ENCODE measurements at regions not wholly inside any gene's neighbourhood (a gene's known extent, or its start where the extent isn't known, plus 50 kb on each side); places are given as distances from the start of the nearest gene placed in this dataset.

- no peaks in the 10 kb centered on the region; the same call in 1 of the 2 replicates for H3K27me3 Mint-ChIP-seq (ENCODE audit: insufficient read depth)
- no peak for DNase-seq
- no peak overlapping the region for H3K4me3 Mint-ChIP-seq
- no peaks in the 10 kb centered on the region for H3K9me3 Mint-ChIP-seq
- no peak overlapping the region for H3K27ac Mint-ChIP-seq
- peaks cover 24% of the 10 kb centered on the region for H3K4me1 Mint-ChIP-seq (ENCODE audit: low read depth)
- TF ChIP-seq, protein P1, sequence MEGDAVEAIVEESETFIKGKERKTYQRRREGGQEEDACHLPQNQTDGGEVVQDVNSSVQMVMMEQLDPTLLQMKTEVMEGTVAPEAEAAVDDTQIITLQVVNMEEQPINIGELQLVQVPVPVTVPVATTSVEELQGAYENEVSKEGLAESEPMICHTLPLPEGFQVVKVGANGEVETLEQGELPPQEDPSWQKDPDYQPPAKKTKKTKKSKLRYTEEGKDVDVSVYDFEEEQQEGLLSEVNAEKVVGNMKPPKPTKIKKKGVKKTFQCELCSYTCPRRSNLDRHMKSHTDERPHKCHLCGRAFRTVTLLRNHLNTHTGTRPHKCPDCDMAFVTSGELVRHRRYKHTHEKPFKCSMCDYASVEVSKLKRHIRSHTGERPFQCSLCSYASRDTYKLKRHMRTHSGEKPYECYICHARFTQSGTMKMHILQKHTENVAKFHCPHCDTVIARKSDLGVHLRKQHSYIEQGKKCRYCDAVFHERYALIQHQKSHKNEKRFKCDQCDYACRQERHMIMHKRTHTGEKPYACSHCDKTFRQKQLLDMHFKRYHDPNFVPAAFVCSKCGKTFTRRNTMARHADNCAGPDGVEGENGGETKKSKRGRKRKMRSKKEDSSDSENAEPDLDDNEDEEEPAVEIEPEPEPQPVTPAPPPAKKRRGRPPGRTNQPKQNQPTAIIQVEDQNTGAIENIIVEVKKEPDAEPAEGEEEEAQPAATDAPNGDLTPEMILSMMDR (IDR thresholded peaks at IDR 0.05) = no peak
- H3K36me3 Mint-ChIP-seq (ENCODE audit: low read depth) = no peaks in the 10 kb centered on the region
Observed at GRCh38 chr3:27644941-27645340, 77.2 kb downstream of the EOMES start.

DNA sequence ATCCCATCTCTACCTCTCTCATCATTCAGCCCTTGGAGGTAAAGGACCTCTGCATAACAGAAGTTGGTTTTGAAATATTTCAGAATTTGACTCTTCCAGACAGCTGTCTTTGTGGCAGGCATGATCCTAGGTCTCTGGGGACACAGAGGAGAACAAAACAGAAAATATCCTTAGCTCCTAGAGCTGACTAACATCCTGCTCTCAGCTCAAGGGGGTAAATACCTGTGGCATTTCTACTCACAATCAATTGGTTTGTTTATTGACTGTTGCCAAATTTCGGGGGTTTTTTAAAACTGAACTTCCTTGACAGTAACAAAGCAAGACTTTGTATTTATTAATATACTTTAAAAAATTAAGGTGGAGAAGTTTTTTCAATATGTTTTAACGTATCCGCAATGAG is 78.8 kb downstream of the EOMES start:
- no peak for DNase-seq
- H3K9me3 Mint-ChIP-seq = no peaks in the 10 kb centered on the region
- H3K27me3 Mint-ChIP-seq (ENCODE audit: insufficient read depth) = no peaks in the 10 kb centered on the region
- peaks cover 27% of the 10 kb centered on the region for H3K4me1 Mint-ChIP-seq (ENCODE audit: low read depth)
- H3K4me3 Mint-ChIP-seq = no peak overlapping the region
- no peaks in the 10 kb centered on the region for H3K36me3 Mint-ChIP-seq (ENCODE audit: low read depth)
- H3K27ac Mint-ChIP-seq = no peak overlapping the region
- TF ChIP-seq, protein P1 (IDR thresholded peaks at IDR 0.05) = no peak

GRCh38 chr3:27642796-27643195 is 79.3 kb downstream of the EOMES start:
- no peak overlapping the region for H3K4me3 Mint-ChIP-seq
- no peak for DNase-seq
- H3K36me3 Mint-ChIP-seq (ENCODE audit: low read depth) = no peaks in the 10 kb centered on the region
- TF ChIP-seq, protein P1 (IDR thresholded peaks at IDR 0.05) = no peak
- H3K9me3 Mint-ChIP-seq = no peaks in the 10 kb centered on the region
- H3K4me1 Mint-ChIP-seq (ENCODE audit: low read depth) = peaks cover 28% of the 10 kb centered on the region
- H3K27ac Mint-ChIP-seq = no peak overlapping the region
- H3K27me3 Mint-ChIP-seq (ENCODE audit: insufficient read depth) = no peaks in the 10 kb centered on the region

DNA sequence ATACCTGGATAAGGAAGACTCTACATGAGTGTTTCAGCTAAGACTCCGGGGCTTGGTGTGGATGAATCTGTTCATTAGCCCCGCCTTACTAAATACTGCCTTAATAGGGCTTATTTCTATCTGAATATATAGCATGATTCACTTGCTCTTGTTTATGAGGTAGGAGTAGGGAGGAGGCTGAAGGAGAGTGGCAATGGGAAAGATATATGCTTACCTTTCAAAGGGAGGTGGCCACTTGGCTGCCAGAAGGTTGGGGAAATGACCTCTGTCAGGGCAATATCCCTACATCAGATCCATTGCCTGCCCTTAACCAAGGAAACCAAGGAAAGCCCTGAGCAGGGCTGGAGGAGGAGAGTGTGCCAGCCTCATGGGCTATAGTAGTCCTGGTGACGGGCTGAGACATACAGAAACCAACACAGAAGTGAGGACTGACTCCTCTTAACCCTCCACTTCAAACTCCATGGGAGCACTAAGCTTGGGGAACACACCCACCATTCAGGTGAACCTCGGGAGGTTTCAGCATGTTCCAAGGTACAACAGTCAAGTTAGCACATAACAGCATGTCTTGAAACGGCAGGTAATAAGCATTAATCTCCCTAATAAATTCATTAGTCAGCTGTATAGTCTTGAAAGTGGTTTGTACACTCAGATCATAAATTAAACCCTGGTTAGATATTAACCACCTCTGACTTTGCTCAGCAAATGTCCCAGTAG is 80.1 kb downstream of the EOMES start:
- Mint-ChIP-seq H3K27ac (no peak overlapping the region), H3K36me3 (ENCODE audit: low read depth) (no peaks in the 10 kb centered on the region)

DNA sequence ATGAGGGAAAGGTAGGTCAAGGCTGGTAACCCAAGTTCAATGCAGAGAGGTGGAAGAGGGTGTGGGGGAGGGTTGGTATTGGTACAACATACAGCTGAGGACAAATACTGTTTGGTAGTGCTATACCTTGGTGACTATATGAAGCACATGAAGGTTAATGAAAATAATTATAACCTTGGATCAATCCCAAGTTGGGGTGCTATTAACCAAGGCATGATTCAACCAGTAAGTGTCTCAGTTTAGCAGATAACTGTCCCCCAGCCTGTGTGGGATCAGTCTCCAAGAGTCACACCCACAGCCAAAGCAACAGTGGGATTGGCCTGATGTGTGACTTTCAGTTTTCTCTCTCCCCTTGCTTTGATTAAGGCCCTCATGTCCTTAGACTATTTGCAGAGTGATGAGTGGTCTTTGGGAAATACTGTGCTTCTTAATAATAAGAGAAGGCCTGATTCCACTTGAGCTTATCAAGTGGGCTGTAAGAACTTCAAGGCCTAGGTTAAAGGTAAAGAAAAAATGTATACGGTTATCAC is 80.8 kb downstream of the EOMES start:
- no peak for DNase-seq
- TF ChIP-seq, protein P1 (IDR thresholded peaks at IDR 0.05) = no peak
- Mint-ChIP-seq H3K27me3 (ENCODE audit: insufficient read depth) (no peaks in the 10 kb centered on the region), H3K36me3 (ENCODE audit: low read depth) (no peaks in the 10 kb centered on the region), H3K4me3 (no peak overlapping the region), H3K4me1 (ENCODE audit: low read depth) (peaks cover 27% of the 10 kb centered on the region), H3K9me3 (no peaks in the 10 kb centered on the region), H3K27ac (no peak overlapping the region)

More for the DNA sequence above, 80.1 kb downstream of the EOMES start:
- Mint-ChIP-seq H3K27me3 (ENCODE audit: insufficient read depth) (no peaks in the 10 kb centered on the region), H3K4me1 (ENCODE audit: low read depth) (peaks cover 28% of the 10 kb centered on the region), H3K4me3 (no peak overlapping the region), H3K9me3 (no peaks in the 10 kb centered on the region)
- TF ChIP-seq, protein P1 (IDR thresholded peaks at IDR 0.05) = no peak
- DNase-seq = no peak

All from HFFc6 (cell line).